DMS79 treated with DMSO at 0.1 percent for 48 hours (cell line): ENCODE measurements at regions not wholly inside any gene's neighbourhood (a gene's known extent, or its start where the extent isn't known, plus 50 kb on each side); places are given as distances from the start of the nearest gene placed in this dataset.
"Not testable (repeated sequence)": the region's sequence is repeated elsewhere in the genome, so short reads cannot be mapped to it uniquely, and the experiment has no call there.

Source experiments
- DNase-seq: peaks from one replicate; lab custom pipeline; 2025; lab: John Stamatoyannopoulos, UW

DNA sequence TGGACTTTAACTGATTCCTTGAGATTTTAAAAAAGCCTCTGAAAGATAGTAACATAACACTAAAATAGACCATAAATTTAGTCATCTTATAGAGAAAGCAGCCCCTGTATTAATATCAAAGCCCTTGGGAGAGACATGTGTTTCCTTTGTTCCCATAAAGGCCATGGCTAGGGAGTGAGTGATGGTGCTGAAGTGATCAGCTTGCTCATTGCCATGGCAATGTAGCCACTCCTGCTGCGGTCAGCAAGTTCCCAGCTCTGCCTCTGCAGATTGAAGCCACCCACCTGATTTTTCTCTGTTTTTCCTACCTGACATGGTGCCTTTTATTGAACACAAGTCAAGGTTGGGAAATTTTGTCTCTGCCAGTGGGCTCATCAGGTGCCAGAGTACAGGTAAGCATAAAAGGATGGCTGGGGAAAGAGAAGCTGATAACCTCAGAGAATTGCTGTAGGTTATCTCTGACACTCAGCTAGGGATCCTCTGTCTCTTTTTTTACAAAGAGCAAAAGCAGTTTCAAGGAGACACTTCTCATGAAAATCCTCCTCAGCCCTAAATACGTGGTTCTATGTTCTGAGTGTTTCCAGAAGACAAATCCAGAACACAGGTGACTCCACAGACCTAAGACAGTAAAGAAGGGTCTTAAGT lies 296.3 kb upstream of the NMUR2 start:
- no peak for DNase-seq

DNA sequence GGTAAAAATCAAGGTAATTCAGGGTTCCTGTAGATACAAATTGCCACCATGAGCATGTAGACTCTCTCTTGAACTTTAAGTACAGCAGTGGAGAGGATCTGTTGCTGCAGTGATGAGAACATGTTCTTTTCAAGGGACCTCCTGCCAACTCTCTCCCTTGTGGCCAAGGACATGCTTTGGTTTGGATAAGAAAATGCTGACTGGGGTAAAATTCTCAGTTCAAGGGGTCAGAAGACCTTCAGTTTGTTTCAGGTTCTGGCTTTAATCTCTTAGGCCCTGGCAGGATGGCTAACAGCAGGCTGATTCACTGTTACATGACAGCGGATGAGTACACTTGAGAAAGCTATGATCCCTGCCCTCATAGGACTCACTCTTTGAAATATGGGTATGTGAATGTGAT lies 299.2 kb upstream of the NMUR2 start:
- no peak for DNase-seq

DNA sequence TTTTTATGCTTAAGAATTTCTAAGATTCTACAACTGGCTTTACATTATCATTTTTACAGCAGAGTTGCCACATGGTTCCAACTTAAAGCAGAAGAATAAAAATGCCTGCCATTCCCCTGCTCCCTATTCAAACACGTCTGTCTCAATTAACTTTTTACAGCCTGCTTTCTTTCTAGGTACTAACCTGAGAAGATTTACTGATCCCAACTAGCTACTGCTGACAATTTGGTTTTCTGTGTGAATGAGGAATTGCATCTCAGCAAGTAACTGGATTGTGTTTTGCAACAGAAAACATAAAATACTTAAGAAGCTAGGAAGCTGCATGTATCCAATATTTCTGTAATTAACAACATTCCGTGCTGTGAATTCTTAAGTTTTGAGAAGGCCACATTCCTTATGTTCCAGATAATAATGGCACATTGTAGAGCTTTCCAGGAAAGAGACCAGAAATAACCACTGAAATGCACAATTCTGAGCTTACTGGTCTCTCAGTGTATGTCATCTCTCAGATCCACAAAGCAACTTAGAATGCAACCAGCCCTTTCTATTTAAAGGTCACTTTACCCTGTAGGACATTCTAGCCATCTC lies 306.8 kb upstream of the NMUR2 start:
- DNase-seq: no peak

DNA sequence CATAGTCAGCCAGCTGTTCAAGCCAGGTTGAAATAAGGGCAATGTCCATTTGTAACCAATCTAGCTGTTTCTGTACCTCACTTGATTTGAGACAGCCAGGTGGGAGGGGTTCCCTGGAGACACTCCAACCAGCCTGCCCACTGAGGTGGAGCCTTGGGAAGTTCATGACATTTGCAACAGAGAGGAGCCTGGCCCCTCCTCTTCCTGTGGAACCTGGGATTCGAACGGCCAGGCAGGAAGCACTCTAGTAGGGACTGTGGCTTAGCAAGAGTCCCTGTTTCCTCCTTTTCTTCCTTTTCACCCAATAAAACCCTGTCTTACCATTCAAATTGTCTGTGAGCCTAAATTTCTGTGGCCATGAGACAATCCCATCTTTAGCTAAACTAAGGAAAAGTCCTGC lies 312.3 kb upstream of the NMUR2 start:
- no peak for DNase-seq

DNA sequence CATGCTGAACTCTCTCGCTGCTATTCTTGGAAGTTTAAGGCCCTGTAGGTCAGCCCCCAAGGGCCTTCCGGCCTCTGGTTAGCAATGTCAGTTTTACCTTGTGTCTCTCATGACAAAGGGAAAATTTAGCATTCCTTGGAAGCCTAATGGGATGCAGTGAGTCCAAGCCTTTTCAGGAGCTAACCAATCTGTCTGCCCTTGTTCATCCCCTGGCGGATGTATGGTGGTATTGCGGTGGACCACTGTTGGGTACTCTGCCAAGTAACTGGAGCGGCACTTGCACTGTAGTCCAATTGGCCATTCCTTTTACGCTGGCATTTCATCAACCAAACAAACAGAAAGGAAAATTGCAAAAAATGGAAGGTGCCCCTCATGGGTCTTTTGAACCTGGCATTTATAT lies 318.4 kb upstream of the NMUR2 start:
- no peak for DNase-seq

DNA sequence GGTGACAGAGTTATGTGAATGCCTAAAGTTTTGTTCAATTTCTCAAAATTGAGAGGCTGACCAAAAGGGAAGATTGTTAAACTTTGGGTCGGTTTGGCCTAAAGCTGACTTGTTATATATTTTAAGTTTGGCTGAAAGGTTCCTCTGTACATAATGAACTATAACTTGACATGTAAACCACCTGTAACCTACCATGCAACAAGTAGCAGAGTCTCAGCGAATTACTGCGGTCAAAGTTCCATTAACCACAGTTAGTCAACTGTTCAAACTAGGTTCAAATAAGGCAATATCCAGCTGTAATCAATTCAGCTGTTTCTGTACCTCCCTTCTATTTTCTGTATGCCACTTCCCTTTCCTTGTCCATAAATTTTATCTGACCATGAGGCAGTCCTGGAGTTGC lies 325.1 kb upstream of the NMUR2 start:
- no peak for DNase-seq

DNA sequence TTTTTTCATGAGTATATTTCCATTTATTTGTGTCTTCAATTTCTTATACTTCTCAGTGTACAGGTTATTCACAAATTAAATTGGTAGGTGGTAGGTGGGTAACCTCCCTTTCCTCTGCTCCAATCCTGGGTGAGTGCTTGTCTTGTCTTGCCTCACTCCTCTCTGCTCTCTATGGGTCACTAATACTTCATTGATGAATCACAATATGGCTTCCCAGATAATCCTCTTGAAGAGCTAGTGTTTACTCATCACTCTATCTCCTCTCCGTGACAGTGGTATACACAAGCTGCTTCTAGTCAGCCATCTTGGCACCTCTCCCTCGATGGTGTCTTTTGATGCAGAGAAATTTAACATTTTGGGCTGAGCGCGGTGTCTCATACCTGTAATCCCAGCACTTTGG lies 331.8 kb upstream of the NMUR2 start:
- no peak for DNase-seq

DNA sequence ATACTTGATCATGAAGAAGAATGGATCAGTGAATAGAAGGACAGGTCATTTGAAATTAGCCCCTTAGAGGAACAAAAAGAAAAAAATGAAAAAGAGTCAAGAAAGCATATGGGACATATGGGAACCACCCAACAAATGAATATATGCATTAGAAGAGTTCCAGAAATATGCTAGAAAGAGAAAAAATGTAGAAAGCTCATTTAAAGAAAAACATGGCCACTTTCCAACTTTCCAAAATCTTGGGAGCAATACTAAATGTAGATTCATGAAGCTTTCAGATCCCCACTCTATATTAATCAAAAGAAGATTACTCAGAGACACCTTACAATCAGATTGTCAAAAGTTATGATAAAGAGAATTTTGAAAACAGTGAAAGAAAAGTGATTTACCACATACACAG lies 334.8 kb upstream of the NMUR2 start:
- DNase-seq: no peak

DNA sequence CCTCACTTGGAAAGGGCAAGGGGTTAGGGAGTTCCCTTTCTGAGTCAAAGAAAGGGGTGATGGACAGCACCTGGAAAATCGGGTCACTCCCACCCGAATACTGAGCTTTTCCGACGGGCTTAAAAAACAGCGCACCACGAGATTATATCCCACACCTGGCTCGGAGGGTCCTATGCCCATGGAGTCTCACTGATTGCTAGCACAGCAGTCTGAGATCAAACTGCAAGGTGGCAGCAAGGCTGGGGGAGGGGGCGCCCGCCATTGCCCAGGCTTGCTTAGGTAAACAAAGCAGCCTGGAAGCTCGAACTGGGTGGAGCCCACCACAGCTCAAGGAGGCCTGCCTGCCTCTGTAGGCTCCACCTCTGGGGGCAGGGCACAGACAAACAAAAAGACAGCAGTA lies 336.0 kb upstream of the NMUR2 start:
- not testable (repeated sequence) for DNase-seq

DNA sequence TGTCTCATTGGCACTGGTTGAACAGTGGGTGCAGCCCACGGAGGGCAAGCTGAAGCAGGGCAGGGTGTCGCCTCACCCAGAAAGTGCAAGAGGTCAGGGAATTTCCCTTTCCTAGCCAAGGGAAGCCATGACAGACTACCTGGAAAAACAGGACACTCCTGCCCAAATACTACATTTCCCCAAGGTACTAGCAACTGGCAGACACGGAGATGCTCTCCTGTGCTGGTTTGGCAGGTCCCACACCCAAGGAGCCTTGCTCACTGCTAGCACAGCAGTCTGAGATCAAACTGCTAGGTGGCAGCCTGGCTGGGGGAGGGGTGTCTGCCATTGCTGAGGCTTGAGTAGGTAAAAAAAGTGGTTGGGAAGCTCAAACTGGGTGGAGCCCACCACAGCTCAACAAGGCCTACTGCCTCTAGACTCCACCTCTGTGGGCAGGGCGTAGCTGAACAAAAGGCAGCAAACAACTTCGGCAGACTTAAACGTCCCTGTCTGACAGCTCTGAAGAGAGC lies 382.7 kb upstream of the NMUR2 start:
- not testable (repeated sequence) for DNase-seq

DNA sequence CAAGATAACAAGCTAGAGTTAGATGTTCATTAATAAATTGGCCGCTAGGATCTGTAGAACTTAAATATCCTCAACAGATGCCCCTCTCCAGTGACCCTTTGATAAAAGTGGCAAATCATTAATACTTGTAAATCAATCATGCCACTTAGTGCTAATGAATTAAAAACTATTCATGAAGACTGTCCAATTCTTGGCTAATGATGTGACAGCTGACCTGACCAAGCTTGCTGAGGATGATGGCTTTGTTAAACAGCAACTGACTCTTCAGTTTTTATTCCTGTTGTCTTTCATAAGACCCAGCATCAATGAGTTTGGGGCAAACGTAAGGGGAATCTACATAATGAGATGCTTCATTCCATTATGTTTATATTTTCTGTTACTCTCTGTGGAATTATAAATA lies 396.8 kb upstream of the NMUR2 start:
- no peak for DNase-seq

DNA sequence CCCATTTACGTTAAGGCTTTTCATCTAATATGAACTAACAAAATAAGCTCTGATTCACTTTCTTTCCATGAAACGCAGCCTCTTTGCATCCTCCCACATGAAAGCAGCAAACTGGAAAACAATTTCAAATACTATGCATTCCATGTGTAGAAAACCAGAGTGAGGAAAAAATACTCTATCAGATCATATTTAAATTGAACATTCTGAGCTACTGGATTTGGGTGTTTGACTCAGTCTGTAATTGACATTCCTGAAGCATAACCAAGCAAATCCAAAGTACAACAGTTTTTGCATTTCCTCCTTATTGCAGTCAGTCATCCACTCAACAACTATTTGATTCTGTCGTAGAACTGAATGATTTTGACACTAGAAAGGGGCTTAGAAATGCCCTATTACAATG lies 399.1 kb upstream of the NMUR2 start:
- DNase-seq: no peak

DNA sequence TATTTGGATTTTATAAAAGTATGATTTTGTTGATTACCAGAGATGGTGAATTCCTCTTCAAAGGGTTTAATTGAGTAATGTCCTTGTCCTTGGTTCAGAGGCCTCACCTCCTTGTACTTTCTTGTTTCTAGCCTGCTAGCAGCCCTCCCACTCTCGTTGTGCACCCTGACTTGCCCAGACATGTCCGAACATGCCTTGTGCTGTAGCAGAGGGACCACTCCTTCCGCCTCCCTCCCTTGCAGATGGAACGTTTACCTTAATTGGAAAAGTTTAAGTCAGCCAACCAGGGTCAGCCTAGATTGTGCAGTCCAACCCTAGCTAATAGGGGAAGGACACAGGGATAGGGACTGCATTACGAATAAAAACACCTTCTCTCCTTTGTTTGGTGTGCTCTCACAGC lies 406.9 kb upstream of the NMUR2 start:
- no peak for DNase-seq

DNA sequence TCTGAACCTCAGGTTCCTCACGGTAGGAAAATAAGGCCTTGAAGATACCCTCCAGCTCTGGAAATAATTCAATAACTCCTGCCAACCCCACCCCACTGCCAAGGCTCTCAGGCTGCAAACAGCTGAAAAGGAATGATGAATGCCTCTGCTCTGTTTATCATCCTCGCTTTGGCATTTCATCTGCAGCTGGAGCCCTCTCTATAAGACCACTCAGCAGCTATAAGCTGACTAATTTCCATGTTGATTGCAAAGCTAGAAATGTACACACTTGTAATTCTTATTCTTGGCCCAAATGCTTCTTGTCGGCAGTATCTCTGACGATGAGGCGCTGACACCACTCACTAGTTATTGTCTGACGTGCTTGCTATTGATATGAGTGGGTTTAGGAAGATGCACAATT lies 408.4 kb upstream of the NMUR2 start:
- DNase-seq: no peak

DNA sequence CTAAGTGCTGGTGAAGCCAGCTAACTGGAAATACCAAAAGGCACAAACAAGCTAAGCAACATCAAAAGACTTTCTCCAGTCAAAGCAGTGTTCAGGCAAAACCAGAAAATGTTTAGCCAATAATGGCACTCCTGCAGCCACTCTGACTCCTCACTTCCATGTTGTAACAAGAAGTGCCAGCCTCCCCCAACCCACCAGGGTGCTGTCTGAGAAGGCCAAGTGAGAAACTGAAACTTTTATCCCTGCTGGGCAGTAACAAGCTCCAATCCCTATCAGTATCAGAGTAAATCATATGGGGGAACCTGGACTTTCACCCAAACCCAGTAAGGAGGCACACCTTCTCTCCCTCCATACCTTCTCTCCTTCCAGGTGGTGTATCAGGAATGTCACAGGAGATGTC lies 414.8 kb upstream of the NMUR2 start:
- DNase-seq: no peak

DNA sequence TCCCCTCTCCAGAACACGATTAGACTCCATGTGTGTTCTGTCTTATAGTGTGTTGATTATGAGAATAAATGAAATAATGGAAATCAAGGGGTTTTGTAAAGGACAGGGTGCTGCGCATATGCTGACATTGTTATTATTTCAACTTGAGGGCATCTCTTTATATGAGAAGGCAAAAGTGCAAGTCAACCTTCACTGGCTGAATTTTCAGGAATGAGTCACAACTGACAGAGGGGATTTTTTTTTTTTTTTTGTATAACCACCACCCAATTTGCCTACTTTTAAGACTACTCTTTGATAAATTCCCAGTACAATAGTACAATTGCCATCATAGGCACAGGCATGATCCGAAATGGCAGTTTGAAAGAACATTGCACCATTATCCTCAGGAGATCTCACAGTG lies 419.2 kb upstream of the NMUR2 start:
- DNase-seq: no peak

DNA sequence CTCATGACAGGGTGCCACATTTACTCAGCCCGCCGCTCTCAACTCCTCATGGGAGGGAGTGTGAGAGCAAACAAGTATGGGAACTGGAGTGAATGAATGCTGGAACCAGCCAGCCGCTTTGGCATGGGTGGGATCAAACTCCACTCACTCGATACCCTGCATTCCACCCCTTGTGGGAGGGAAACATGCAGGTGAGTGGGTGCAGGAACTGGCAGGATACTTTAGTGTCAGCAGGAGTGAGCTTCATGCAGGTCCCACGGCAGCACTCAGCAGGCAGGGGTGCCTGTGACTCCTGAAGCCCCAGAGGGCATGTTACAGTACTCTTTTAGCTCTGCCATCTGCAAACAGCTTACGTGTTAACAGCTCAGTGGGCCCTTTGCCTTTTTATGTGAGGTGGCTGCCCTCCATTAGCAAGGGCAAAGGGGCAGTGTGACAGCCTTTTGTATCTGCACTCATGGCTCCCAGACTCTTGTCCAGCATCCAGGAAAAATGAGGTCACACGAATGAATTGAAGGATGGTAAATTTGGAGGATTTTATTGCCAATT lies 433.2 kb upstream of the NMUR2 start:
- no peak for DNase-seq

DNA sequence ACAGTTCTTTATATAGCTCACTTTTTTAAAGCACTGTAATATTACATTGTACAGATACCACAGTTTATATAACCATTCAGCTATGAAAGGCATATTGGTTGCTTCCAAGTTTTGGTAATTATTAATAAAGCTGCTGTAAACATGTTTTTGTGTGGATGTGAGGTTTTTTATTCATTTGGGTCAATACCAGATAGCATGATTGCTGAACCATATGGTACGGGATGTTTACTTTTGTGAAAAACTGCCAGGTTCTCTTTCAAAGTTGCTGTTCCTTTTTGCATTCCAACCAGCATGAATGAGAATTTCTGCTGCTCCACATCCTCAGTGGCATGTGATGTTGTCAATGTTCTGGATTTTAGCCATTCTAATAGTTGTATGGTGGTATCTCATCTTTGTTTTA lies 439.6 kb upstream of the NMUR2 start:
- DNase-seq: no peak

DNA sequence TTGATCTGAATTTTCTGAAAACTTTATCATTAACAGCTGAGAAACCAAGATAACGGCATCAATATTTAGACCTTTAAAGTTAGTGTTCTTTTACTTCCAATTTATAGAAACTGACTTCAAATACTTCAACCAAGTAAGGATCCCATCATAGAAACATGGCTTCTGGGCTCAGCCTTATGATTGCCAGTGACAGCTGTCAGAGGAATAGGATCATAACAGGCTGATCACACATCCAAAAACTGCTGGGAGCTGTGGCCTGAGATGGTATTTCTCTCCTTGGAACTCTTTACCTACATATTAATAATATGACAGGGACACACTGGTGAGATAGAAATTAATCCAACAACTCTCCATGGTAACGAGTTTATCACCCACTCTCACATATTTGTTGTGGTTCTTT lies 448.3 kb upstream of the NMUR2 start:
- no peak for DNase-seq

DNA sequence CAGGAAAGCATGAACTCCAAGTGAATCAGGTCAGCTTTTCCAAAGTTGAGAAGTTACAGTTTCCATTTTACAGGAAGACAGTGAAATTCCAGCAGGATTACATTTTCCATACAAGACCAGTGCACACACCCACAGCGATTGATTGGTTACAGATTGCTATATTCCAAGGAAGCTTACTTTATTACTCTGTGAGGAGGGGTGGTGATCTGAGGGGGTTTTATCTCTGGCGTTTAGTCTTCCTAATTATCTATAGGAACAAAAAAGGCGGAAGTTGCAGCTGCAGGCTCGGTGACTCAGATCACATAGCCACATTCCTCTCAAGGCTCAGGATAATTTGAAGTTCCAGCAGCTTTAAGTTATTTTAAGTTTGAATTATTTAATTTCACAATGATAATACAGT lies 450.4 kb upstream of the NMUR2 start:
- DNase-seq: no peak

DNA sequence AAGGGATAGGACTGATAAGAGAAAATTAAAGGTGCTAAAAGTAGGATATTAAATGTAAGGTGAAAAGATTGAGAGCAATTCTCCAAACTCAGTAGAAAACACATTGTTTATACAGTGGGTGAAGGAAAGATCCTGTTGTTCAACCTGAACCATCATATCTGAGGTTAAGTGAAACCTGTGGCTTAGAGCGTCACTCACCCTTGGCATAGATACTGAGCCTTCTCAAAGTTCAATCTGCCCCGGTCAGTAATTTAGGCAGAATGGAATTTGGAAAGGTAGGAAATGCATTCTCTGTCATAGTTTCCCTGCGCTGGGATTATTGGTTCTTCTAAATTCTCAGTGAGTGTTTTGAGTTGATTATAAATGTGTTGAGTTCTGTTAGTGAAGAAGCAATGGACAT lies 456.2 kb upstream of the NMUR2 start:
- no peak for DNase-seq

DNA sequence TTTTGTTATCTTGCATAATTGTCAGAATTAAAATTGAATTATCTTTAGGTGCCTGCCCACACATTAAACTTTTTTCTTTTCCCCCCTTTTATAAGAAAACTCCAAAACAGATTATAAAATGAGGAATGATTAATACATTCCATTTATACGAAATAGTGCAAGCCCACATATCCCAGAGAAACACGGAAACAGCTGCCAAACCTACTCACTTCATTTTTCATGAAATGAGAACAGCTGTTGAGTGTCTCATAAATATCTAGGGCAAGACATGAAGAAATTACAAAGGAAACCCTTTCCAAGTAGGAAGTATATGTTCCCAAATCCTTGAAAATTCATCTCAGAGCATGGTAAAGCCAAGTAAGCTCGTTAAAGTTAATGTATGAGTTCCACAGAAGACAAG lies 459.4 kb upstream of the NMUR2 start:
- DNase-seq: no peak

DNA sequence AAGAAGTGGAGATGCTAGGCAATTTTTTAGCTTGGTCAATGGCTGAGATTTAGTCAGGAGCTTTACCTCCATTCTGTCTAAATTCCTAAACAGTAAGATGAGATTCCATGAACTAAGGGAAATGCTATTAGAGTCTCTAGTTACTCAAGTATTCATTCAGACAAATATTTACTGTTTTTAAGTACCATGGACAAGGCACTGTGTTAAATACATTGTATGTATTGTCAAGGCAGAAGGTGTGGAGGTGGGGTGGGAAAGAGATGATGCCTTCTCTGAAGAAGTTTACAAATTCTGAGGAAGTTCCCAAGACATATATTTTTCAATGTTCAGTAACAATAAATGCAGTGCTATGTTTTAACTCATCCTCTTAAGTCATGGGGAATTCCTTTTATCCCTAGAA lies 459.9 kb upstream of the NMUR2 start:
- no peak for DNase-seq

DNA sequence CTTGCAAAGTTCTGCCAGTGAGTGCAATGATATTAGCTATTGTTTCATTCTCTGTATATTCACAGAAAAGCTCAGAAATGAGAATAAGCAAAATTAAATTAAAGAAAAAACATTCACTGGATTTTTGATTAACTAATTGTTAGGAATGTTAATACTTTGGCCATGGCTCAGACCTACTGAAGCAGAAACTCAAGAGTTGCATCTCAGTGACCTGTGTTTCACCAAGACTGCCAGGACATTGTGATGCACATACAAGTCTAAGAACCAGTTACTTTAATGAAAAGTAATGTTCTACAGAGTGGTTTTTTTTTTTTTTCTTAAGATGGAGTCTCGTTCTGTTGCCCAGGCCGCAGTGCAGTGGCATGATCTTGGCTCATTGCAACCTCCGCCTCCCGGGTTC lies 464.9 kb upstream of the NMUR2 start:
- no peak for DNase-seq
